HG03108 (cell line): ENCODE measurements at regions not wholly inside any gene's neighbourhood (a gene's known extent, or its start where the extent isn't known, plus 50 kb on each side); places are given as distances from the start of the nearest gene placed in this dataset.

ENCODE experiments used
- ATAC-seq: cut with Tn5 transposase; IDR thresholded peaks from one replicate; pipeline ENCODE4 v1.9.1; 2021; ENCODE audit warnings: moderate library complexity; ENCODE audit not compliant: unreplicated experiment

DNA sequence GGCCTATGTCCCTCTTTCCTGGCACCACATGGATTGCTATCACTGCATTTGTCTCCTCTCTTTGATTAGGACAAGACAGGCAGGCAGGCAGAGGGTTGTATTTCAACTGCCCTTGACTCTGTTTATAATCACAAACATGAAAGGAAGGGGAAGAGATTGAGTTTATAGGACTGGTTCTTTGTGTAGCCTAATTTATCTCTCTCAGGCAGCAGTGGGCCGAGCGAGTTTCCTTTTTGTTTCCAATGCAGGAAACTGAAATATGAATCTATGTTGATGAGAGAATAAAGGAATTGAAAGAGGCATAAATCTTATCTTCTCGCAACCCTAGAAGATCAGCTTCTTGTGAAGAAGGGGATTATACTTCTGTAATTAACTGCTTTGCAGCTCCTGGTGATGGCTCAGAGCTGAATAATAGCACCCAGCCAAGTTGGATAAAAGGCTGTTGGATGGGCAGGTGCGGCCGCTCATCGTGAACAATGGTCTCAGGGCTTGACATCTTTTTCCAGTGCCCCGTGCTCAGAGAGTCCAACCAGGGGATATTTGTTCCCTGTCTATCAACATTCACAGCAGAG, 80.6 kb upstream of the SYT13 start:
- no peak for ATAC-seq

DNA sequence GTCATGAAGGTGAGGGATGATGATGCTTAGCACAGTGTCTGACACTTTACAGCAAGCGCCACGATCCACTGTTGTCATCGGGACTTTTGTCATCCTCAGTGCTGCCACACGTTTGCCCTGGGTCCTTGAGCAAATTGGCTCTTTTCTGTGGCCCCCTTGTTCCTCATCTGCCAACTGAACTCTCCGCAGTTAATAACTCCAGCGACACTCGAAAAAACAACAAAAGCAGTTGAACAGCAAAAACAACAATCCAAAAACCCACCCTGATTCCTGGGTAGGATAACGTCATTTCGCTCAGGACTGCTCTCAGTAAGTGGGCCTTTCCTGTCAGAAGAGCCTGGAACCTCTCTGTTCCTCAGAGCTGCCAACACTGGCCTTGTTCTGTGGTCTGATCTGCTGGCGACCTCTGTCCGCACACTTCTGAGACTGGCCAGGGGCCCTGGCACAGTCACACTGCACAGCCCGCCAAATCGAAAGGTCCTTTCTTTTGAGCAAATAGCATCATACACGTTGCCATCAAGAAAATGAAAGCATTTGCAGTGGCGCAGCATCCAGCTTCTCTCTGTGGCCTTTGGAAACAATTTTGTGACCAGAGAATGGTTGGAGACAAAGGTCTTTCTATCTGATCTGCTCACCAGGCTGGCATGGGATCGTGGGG, 79.9 kb upstream of the SYT13 start:
- ATAC-seq = no peak

DNA sequence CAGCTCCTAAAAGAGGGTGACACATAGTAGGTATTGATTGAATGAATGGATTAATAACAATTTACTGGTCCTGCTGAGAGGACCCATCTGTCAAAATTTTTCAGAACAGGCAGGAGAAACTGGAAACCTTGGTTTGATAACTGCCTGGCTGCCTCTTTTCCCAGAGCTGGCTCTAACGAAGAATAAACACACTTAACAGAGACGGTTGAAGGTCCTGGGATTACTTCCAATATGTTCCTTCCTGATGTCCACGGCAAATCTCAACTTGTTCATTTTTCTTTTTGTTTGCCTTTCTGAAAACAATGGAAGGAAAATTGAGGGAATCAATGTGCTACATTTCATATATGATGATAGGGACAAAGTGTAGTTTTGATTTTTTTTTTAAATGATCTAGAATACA, 76.5 kb upstream of the SYT13 start:
- ATAC-seq = no peak

DNA sequence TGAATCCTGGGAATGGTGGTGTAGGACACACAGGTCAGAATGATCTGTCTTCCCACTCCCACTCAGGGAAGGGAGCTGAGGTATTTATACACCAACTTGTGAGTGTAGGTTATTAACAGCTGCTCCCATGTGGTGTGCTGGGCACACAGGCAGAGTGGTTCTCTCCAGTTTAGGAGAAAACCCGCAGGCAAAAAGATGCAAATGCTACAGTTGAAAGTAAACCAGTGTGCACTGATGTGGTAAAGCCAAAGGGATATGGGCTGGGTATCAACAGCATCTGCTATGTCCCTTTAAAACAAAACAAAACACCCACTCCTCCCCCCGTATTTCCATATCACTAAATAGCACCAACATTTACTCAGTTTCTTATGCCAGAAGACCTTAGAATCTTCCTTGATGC, 75.4 kb upstream of the SYT13 start:
- ATAC-seq = no peak

DNA sequence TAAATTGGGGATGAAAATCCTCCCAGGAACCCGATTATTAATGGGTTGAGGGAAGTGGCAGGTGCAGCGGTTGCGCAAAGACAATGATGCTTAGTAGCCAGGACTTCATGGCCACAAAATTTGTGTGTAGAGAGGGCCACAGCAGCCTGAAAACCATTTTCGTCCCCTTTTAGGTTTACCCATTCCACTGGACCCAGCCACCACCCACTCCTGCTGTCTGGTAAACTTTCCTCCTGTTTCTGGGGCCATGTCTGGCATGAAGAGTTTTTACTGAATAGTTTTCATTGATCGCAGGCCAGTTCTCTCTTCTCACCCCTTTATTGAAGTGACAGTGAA, 69.5 kb upstream of the SYT13 start:
- ATAC-seq = no peak

DNA sequence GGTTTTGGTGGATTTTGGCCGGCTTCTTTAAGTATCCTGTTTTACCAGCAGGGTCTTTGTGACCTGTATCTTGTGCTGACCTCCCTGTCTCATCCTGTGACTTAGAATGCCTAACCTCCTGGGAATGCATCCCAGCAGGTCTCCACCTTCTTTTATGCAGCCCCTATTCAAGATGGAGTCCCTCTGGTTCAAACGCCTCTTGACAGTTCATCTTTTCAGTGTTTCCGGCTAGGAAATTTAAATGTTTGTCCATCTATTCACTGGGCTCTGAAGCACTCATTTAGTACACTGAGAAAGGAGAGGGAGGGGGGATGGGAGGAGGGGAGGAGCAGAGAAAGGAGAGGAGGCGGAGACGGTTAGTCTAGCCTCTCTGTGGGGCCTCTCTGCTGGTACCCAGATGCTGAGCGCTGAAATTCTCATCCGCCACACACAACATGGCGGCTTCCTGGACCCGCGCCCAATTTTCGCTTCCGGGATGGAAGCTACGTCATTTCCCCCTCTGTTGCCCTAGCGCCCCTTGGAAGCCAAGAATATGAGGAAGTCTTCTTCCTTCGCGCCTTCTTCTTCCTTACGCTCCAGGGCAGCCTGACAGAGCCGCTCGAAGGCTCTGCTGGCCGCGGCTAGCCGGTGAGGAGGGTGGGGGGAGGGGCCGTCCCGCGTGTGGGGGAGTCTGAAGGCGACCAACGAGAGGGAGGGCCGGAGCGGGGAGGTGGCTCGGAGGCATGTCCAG, 69.0 kb upstream of the SYT13 start:
- ATAC-seq = peak; percentile 84

DNA sequence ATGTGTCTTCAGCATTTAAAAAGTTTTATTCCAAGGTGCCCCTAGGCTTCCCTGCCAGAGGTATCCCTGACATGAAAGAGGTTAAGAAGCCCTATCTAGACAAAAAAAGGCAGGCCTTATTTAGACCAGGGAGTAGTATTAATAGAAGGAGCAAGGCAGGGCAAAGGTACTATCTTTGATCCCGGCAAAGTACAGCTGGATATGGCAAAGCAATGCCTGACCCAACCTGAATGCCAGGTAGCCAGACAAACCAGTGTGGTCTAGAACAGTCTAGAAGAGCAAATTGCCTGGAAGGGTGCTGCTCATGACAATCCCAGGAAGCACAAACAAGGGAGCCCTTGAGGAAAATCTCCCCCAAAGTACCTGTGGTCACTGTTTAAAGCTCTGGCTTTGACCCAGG, 62.6 kb upstream of the SYT13 start:
- no peak for ATAC-seq

DNA sequence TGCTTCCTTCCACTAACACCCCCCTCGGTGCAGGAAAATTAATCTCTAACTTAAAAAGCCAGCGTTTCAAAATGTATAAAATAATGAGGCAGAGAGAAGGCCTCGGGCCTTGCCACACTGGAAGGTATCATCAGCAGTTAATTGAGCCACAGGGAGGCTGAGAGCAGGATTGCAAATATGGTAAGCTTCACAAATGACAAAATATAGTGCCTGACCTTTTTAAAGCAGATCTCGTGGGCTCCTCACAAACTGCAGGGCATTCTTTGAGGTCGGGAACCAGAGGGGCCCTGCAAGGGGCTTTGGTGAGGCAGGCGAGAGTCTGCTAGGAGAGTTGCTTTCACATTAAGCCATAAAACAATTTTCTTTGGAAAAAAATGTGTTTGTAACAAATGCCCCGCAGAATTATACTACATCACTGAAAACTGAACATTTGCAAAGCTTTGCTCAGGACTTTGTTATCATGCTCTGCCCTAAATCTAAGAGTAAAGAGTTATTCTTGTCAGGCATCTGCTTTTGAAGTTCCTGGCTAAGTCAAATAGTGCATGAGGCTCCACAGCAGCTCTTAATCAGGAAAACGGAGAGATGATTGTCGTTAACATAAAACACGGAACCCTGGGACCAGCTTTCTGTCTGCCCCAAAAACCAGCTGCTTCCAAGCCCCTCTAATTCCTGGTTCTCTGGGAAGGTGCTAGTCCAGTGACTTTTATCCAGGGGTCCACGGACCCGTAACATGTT, 61.4 kb upstream of the SYT13 start:
- ATAC-seq = no peak

DNA sequence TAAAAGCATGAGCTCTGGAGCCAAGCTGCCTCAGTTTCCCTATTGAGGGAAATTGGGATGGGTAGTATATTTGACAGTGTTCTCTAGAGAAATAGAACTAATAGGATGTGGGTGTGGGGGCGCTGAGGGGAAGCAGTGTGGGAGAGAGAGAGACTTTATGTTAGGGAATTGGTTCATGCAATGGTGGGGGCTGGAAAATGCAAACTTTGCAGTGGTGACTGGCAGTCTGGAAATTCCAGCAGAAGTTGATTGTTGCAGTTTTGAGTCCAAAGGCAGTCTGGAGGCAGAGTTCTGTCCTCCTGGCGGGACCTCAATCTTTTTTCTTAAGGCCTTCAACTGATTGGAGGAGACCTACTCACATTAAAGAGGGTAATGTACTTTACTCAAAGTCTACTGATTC, 59.4 kb upstream of the SYT13 start:
- no peak for ATAC-seq

DNA sequence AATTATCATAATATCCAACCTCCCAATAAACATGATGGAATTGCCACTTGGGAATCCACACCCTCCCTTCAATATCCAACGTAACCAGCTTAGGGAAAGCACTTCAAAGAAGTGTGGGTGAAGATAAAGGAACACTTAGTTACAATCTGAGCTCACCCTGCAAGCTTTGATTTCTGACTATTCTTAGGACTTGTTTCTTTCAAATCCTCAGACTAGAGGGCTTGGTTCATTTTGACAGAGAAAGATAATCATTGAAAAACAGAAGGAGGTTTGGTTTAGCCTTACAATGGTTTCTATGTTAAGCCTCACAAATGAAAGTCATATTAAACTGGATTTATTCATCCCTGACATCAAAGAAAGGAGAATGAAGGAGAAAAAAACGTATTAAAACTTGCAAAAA, 57.9 kb upstream of the SYT13 start:
- no peak for ATAC-seq

DNA sequence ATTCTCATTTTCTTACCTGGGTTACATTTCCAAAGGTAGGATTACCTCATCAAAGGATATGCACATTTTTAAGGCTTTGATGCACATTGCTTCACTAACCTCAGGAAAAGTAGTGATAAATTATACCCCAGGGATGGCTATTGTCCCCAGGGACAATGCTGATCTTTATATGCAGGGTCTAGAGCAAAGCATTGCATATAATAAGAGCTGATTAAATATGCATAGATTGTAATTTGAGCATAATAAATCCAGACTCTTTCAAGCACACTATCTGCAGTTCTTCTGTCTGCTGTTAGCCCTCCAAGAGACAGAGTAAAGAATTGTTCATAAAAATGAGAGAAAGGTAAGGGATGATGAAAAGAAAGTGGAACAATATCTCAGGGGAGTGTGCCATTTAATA, 57.3 kb upstream of the SYT13 start:
- no peak for ATAC-seq

DNA sequence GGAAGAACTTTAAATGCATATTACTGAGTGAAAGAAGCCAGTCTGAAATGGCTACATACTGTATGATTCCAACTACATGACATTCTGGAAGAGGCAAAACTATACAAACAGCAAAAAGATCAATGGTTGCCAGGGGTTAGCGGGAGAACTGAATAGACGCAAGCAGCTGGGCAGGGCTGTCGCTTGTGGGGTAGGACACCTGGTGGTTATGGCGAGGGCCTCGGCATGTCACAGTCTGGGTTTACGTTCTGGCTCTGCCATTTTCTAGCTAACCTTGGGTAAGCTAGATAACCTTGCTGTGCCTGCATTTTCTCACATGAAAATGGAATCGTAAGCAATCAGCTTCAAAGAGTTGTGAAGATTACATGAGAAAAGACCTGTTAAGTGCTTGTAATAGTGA, 55.2 kb upstream of the SYT13 start:
- no peak for ATAC-seq

DNA sequence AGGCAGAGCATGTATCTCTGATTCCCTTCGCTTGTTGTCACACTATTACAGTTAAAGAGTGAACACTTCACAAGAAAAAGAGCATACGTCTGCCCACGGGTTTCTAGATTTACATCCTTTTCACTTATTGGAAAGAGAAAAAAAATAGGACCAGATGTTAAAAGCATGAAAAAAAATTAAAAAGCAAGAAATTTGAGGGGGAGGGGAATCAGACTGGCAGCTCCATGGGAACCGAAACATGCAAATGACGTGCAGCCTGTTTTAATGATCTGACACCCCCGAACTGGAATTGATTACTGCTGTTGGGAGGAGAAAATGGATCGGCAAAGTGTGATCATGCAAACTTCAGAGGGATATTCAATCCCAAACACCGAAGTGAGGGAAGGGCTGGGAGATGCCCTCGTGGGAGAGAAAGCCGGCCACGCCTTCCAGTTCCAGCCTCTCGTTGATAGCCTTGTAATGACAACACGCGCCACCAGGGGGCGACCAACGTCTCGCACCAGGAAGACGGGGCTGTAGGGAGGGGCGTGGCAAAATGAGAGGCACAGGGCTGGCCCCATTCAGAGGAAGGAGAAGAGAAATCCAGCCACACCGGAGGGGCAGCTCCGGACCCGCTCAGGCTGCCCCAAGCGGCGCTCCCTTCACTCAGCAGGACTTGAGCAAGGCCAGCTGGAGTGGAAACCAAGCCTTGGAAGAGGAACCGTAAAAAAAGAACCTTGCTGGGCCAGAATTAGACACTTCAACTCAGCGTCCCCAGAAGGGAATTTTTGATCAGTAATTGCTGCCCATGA, 53.8 kb upstream of the SYT13 start:
- peak; percentile 95 for ATAC-seq

DNA sequence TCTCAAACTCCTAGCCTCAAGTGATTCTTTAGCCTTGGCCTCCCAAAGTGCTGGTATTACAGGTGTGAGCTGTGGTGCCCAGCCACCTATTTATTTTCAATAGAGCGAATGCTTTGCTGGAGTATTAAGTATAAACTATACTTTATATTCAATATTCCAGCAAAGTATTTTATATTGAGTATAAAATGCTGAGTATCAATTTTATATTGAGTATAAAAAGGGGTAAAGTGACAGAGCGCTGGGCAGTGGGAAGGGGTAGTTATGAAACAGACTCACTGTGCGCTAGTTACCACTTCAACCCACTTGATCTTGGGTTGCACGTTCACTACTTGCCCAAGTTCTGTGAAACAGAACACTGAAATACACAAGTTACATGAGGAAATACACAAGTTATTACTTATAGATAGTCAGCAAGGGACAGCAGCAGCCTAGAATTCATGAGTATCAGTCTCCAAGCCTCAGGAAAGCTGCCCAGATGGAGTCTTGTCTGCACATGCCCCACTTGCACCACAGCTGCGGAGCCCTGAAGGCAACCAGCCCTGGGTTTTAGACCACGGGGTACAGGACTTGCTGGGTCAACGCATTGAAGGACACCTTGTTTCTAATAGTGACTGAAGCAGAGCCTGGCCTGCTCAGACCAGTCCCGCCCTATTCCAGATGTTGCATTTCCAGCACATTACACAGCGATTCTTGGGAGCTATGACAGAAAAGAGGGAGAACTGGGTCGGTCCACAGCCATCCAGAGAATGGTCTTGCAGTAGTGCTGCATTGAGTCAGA, 51.6 kb upstream of the SYT13 start:
- ATAC-seq = no peak

DNA sequence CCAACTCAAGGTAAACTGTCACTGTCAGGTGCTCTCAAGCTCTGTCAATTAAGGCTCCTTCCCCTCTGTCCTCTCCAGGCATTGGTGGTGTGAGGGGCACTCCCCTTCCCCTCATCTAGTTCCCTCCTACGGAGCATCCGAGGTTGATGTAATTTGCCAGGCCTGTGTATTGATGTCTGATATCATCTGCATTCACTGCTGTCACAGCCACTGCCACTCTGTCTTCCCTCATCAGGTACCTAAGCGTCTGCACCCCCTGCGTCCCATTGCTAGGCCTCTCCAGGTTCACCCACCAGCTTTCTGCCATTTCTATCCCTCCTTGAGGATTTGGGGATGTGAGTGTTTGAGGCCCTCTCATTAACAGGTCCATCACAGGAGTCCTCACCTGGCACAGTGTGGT, 50.0 kb upstream of the SYT13 start:
- no peak for ATAC-seq
